ENCODE measurements at regions not wholly inside any gene's neighbourhood (a gene's known extent, or its start where the extent isn't known, plus 50 kb on each side); places are given as distances from the start of the nearest gene placed in this dataset.
A peak's percentile ranks its signal among the peaks of the same experiment; 100 is the strongest.

GRCh38 chr1:87588495-87588894, 259.8 kb downstream of the LMO4 start:
- Histone ChIP-seq H3K18ac (ENCODE audit: low read length) (no peak overlapping the region), H2AK5ac (ENCODE audit: low read depth, low read length) (no peak overlapping the region), H3K4ac (ENCODE audit: low read length) (no peak overlapping the region), H3K14ac (ENCODE audit: low read length) (no peak overlapping the region), H2BK12ac (ENCODE audit: low read length) (no peak overlapping the region), H3K27ac (replicated peaks; ENCODE audit: low read length) (no peak overlapping the region), H2BK15ac (ENCODE audit: low read length) (no peak overlapping the region), H4K91ac (ENCODE audit: low read depth, low read length, poor library complexity) (no peak overlapping the region), H3K4me2 (ENCODE audit: insufficient read depth, low read length, poor library complexity, severe bottlenecking) (no peak overlapping the region), H4K8ac (ENCODE audit: low read depth, low read length) (no peak overlapping the region), H3K4me1 (ENCODE audit: control insufficient read depth in 2 of 2, insufficient read depth in 1 of 2, low read depth in 1 of 2, low read length in 2 of 2) (no peaks in the 10 kb centered on the region), H3K9me3 (replicated peaks in 1 of 2; ENCODE audit: control insufficient read depth in 2 of 2, insufficient read depth in 1 of 2, low read depth in 1 of 2, low read length in 2 of 2) (no peaks in the 10 kb centered on the region), H3K4me3 (ENCODE audit: low read length in 2 of 2) (no peak overlapping the region), H2BK120ac (ENCODE audit: low read depth, low read length) (no peak overlapping the region), H3K27me3 (ENCODE audit: control insufficient read depth in 3 of 3, insufficient read depth in 3 of 3, low read depth in 1 of 3, low read length in 3 of 3) (no peaks in the 10 kb centered on the region), H2BK5ac (ENCODE audit: low read length) (no peak overlapping the region), H3K79me1 (ENCODE audit: low read depth, low read length) (no peaks in the 10 kb centered on the region), H3K23ac (ENCODE audit: low read depth, low read length, poor library complexity) (no peak overlapping the region), H2AFZ (ENCODE audit: low read length) (no peak overlapping the region), H3K9ac (ENCODE audit: low read depth, low read length, poor library complexity) (no peak overlapping the region), H3K36me3 (replicated peaks in 1 of 2; ENCODE audit: control insufficient read depth in 2 of 2, insufficient read depth in 2 of 2, low read length in 2 of 2) (no peaks in the 10 kb centered on the region)
- WGBS, 2 donors (ENCODE audit: extremely low coverage in 2 of 2, insufficient read length in 2 of 2, insufficient replicate concordance in 1 of 2) = no CpG with 5 or more reads among the region's 4 CpGs
- no peak for DNase-seq (ENCODE audit: low spot score)

GRCh38 chr1:87591492-87591891, 262.8 kb downstream of the LMO4 start:
- Histone ChIP-seq H4K91ac (ENCODE audit: low read depth, low read length, poor library complexity) (no peak overlapping the region), H3K9me3 (replicated peaks in 1 of 2; ENCODE audit: control insufficient read depth in 2 of 2, insufficient read depth in 1 of 2, low read depth in 1 of 2, low read length in 2 of 2) (no peaks in the 10 kb centered on the region), H4K8ac (ENCODE audit: low read depth, low read length) (no peak overlapping the region), H2BK15ac (ENCODE audit: low read length) (no peak overlapping the region), H3K9ac (ENCODE audit: low read depth, low read length, poor library complexity) (no peak overlapping the region), H3K79me1 (ENCODE audit: low read depth, low read length) (no peaks in the 10 kb centered on the region), H2BK12ac (ENCODE audit: low read length) (no peak overlapping the region), H3K4me1 (ENCODE audit: control insufficient read depth in 2 of 2, insufficient read depth in 1 of 2, low read depth in 1 of 2, low read length in 2 of 2) (no peaks in the 10 kb centered on the region), H3K14ac (ENCODE audit: low read length) (no peak overlapping the region), H2AFZ (ENCODE audit: low read length) (no peak overlapping the region), H3K27me3 (ENCODE audit: control insufficient read depth in 3 of 3, insufficient read depth in 3 of 3, low read depth in 1 of 3, low read length in 3 of 3) (no peaks in the 10 kb centered on the region), H3K23ac (ENCODE audit: low read depth, low read length, poor library complexity) (no peak overlapping the region), H3K4me3 (ENCODE audit: low read length in 2 of 2) (no peak overlapping the region), H3K4ac (ENCODE audit: low read length) (no peak overlapping the region), H3K4me2 (ENCODE audit: insufficient read depth, low read length, poor library complexity, severe bottlenecking) (no peak overlapping the region), H3K18ac (ENCODE audit: low read length) (peak overlapping the region; percentile 7), H2AK5ac (ENCODE audit: low read depth, low read length) (no peak overlapping the region), H3K27ac (replicated peaks; ENCODE audit: low read length) (no peak overlapping the region), H2BK5ac (ENCODE audit: low read length) (no peak overlapping the region), H2BK120ac (ENCODE audit: low read depth, low read length) (no peak overlapping the region), H3K36me3 (replicated peaks in 1 of 2; ENCODE audit: control insufficient read depth in 2 of 2, insufficient read depth in 2 of 2, low read length in 2 of 2) (no peaks in the 10 kb centered on the region)
- DNase-seq (ENCODE audit: low spot score) = no peak
- WGBS, 2 donors (ENCODE audit: extremely low coverage in 2 of 2, insufficient read length in 2 of 2, insufficient replicate concordance in 1 of 2) = no CpG with 5 or more reads among the region's 6 CpGs

DNA sequence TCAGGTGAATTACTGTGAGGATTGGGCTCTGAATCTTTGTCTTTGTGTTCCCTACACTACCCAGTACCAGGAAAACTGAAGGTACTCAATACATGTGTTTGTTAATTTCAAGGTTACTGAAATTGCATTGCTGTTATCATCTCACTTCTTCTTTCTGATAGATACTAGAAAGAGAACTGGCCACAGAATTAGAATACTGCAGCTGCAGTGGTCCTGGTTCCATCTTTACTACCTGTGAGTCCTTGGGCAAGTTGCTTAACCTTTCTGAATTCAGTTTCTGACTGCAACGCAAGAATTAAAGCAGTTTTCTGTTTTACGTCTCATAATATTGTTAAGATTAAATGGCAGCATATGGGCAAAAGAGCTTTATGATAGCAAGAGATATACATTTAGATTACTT, 263.5 kb downstream of the LMO4 start:
- no CpG with 5 or more reads among the region's 2 CpGs for WGBS, 2 donors (ENCODE audit: extremely low coverage in 2 of 2, insufficient read length in 2 of 2, insufficient replicate concordance in 1 of 2)
- H3K4me1 ChIP-seq (ENCODE audit: control insufficient read depth in 2 of 2, insufficient read depth in 1 of 2, low read depth in 1 of 2, low read length in 2 of 2) = no peaks in the 10 kb centered on the region
- no peaks in the 10 kb centered on the region for H3K27me3 ChIP-seq (ENCODE audit: control insufficient read depth in 3 of 3, insufficient read depth in 3 of 3, low read depth in 1 of 3, low read length in 3 of 3)
- H3K36me3 ChIP-seq (replicated peaks in 1 of 2; ENCODE audit: control insufficient read depth in 2 of 2, insufficient read depth in 2 of 2, low read length in 2 of 2) = no peaks in the 10 kb centered on the region
- H3K9me3 ChIP-seq (replicated peaks in 1 of 2; ENCODE audit: control insufficient read depth in 2 of 2, insufficient read depth in 1 of 2, low read depth in 1 of 2, low read length in 2 of 2) = no peaks in the 10 kb centered on the region
- no peak overlapping the region for H3K4me3 ChIP-seq (ENCODE audit: low read length in 2 of 2)
- no peak overlapping the region for H2BK120ac ChIP-seq (ENCODE audit: low read depth, low read length)
- no peak overlapping the region for H3K27ac ChIP-seq (replicated peaks; ENCODE audit: low read length)
- H2BK5ac ChIP-seq (ENCODE audit: low read length) = no peak overlapping the region
- H3K4ac ChIP-seq (ENCODE audit: low read length) = no peak overlapping the region
- no peak overlapping the region for H3K18ac ChIP-seq (ENCODE audit: low read length)
- H3K23ac ChIP-seq (ENCODE audit: low read depth, low read length, poor library complexity) = no peak overlapping the region
- no peak overlapping the region for H4K91ac ChIP-seq (ENCODE audit: low read depth, low read length, poor library complexity)
- H2BK15ac ChIP-seq (ENCODE audit: low read length) = no peak overlapping the region
- H3K79me1 ChIP-seq (ENCODE audit: low read depth, low read length) = no peaks in the 10 kb centered on the region
- H3K9ac ChIP-seq (ENCODE audit: low read depth, low read length, poor library complexity) = no peak overlapping the region
- H2AK5ac ChIP-seq (ENCODE audit: low read depth, low read length) = no peak overlapping the region
- no peak overlapping the region for H4K8ac ChIP-seq (ENCODE audit: low read depth, low read length)
- H2AFZ ChIP-seq (ENCODE audit: low read length) = no peak overlapping the region
- no peak overlapping the region for H3K14ac ChIP-seq (ENCODE audit: low read length)
- no peak overlapping the region for H3K4me2 ChIP-seq (ENCODE audit: insufficient read depth, low read length, poor library complexity, severe bottlenecking)
- no peak for DNase-seq (ENCODE audit: low spot score)
- H2BK12ac ChIP-seq (ENCODE audit: low read length) = no peak overlapping the region

- Histone ChIP-seq H3K4me3 (ENCODE audit: low read length in 2 of 2) (no peak overlapping the region), H3K9me3 (replicated peaks in 1 of 2; ENCODE audit: control insufficient read depth in 2 of 2, insufficient read depth in 1 of 2, low read depth in 1 of 2, low read length in 2 of 2) (no peaks in the 10 kb centered on the region)
- WGBS, 2 donors (ENCODE audit: extremely low coverage in 2 of 2, insufficient read length in 2 of 2, insufficient replicate concordance in 1 of 2) = no CpG with 5 or more reads among the region's 8 CpGs
These were observed 266.2 kb downstream of the LMO4 start for GRCh38 chr1:87594736-87595383.

More at GRCh38 chr1:87594736-87595383, 266.2 kb downstream of the LMO4 start:
- no peak overlapping the region for H3K27ac ChIP-seq (replicated peaks; ENCODE audit: low read length)
- no peak overlapping the region for H3K9ac ChIP-seq (ENCODE audit: low read depth, low read length, poor library complexity)
- no peaks in the 10 kb centered on the region for H3K27me3 ChIP-seq (ENCODE audit: control insufficient read depth in 3 of 3, insufficient read depth in 3 of 3, low read depth in 1 of 3, low read length in 3 of 3)
- H3K18ac ChIP-seq (ENCODE audit: low read length) = no peak overlapping the region
- no peak overlapping the region for H3K23ac ChIP-seq (ENCODE audit: low read depth, low read length, poor library complexity)
- H3K79me1 ChIP-seq (ENCODE audit: low read depth, low read length) = no peaks in the 10 kb centered on the region
- H2BK12ac ChIP-seq (ENCODE audit: low read length) = no peak overlapping the region
- H3K4me1 ChIP-seq (ENCODE audit: control insufficient read depth in 2 of 2, insufficient read depth in 1 of 2, low read depth in 1 of 2, low read length in 2 of 2) = no peaks in the 10 kb centered on the region
- H2BK5ac ChIP-seq (ENCODE audit: low read length) = no peak overlapping the region
- no peak for DNase-seq (ENCODE audit: low spot score)
- no peaks in the 10 kb centered on the region for H3K36me3 ChIP-seq (replicated peaks in 1 of 2; ENCODE audit: control insufficient read depth in 2 of 2, insufficient read depth in 2 of 2, low read length in 2 of 2)
- no peak overlapping the region for H3K4me2 ChIP-seq (ENCODE audit: insufficient read depth, low read length, poor library complexity, severe bottlenecking)
- H2AK5ac ChIP-seq (ENCODE audit: low read depth, low read length) = no peak overlapping the region
- no peak overlapping the region for H2BK15ac ChIP-seq (ENCODE audit: low read length)
- H2BK120ac ChIP-seq (ENCODE audit: low read depth, low read length) = no peak overlapping the region
- H2AFZ ChIP-seq (ENCODE audit: low read length) = no peak overlapping the region
- no peak overlapping the region for H3K4ac ChIP-seq (ENCODE audit: low read length)
- no peak overlapping the region for H4K91ac ChIP-seq (ENCODE audit: low read depth, low read length, poor library complexity)
- no peak overlapping the region for H3K14ac ChIP-seq (ENCODE audit: low read length)
- no peak overlapping the region for H4K8ac ChIP-seq (ENCODE audit: low read depth, low read length)
